GM18505 (cell line): ENCODE measurements at regions not wholly inside any gene's neighbourhood (a gene's known extent, or its start where the extent isn't known, plus 50 kb on each side); places are given as distances from the start of the nearest gene placed in this dataset.
"Not testable (repeated sequence)": the region's sequence is repeated elsewhere in the genome, so short reads cannot be mapped to it uniquely, and the experiment has no call there.

ENCODE experiments used
- ATAC-seq: cut with Tn5 transposase; IDR thresholded peaks from one replicate; pipeline ENCODE4 v1.9.1; 2021; ENCODE audit not compliant: unreplicated experiment
- POLR2A ChIP-seq: IDR thresholded peaks from 4 replicates; pipeline ENCODE4 v1.6.1; 2011; ENCODE audit warnings: borderline replicate concordance; ENCODE audit not compliant: insufficient read depth, insufficient read length; ENCODE audit errors: extremely low read depth

GRCh38 chr3:147712357-147712756, 303.2 kb downstream of the ZIC1 start:
- no peak for ATAC-seq

GRCh38 chr3:147712758-147713157, 303.6 kb downstream of the ZIC1 start:
- not testable (repeated sequence) for ATAC-seq

More at GRCh38 chr3:147712357-147712756, 303.2 kb downstream of the ZIC1 start:
- no peak for TF ChIP-seq POLR2A

- ATAC-seq: no peak
- TF ChIP-seq POLR2A: no peak
Measured at GRCh38 chr3:147713234-147714133, 304.3 kb downstream of the ZIC1 start.

GRCh38 chr3:147729641-147730040, 320.5 kb downstream of the ZIC1 start:
- no peak for ATAC-seq
- no peak for TF ChIP-seq POLR2A

- TF ChIP-seq POLR2A: no peak
- no peak for ATAC-seq
Measured at GRCh38 chr3:147730284-147730683, 321.1 kb downstream of the ZIC1 start.

DNA sequence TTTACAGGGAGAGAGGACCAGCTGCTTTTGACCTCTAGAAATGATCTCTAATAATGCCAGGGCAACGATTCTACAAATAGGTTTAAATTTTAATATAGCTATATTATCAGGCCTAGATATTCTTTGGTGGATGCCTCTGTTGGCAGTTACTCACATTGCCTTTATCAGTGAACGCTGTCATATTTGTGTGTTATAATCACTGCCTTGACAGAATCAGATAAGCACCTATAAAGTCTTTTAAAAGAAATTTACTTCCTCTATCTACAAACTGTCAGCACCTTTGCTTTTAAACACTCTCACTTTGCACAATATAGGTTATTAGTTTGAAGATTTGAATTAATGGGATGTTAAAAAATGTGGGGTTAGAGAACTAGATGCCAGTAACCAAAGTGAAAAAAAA, 324.1 kb downstream of the ZIC1 start:
- no peak for ATAC-seq
- TF ChIP-seq POLR2A: no peak

DNA sequence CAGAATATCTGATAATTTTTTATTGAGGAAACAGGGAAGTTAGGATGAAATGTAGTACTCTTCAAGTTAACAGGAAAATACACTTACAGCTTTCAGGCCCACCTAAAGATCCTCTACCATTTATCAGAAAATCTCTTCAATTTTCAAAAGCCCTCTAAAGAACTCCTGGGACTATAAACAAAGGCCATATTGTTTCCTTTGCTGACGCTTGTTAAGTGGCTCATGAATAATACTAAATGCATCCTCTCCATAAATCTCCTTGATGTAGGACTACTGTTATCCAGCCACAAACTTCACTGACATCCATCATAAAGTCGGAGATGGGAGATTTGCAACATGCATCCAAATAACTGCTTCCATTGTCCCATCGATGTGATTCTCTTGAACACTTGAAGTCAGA, 326.5 kb downstream of the ZIC1 start:
- ATAC-seq: no peak
- TF ChIP-seq POLR2A: no peak

- no peak for TF ChIP-seq POLR2A
- ATAC-seq: no peak
Measured at GRCh38 chr3:147736226-147736625, 327.1 kb downstream of the ZIC1 start.

- TF ChIP-seq POLR2A: no peak
- ATAC-seq: no peak
Measured at GRCh38 chr3:147737376-147737775, 328.2 kb downstream of the ZIC1 start.

DNA sequence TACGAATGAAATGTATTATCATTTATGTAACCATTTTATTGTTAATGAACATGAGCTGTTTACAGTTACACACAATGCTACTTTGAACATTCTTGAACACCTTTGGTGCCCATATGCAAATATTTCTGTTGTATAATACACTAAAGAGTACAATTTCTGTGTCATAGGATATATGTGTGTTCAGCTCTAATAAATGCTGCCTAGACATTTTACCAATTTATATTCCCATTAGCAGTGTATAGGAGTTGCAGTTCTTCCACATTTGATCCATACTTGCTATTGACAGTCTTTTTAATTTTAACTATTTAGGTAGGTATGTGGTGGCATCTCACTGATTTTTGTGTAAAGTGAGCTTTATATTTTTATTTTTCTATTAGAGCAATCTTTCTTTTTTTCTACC, 331.8 kb downstream of the ZIC1 start:
- no peak for TF ChIP-seq POLR2A
- ATAC-seq: no peak

DNA sequence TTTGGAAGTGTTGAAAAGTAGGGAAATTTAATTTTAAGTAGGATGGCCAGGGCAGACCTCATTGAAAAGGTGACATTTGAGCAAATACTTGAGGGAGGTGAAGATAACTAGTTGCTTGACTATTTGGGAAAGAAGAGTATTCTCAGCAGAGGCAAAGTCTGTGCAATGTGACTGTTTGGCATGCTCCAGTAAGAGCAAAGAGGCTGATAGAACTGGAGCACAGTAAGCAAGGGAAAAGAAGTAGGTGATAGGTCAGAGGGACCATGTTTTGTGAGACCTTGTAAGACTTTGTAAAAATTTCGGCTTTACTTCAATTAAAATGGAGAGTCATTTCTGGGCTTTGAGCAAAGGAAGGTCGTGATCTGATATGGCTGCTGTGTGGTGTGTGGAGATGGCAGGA, 335.8 kb downstream of the ZIC1 start:
- ATAC-seq: no peak
- no peak for TF ChIP-seq POLR2A

- no peak for ATAC-seq
- no peak for TF ChIP-seq POLR2A
Measured at GRCh38 chr3:147755310-147755709, 346.1 kb downstream of the ZIC1 start.

- no peak for ATAC-seq
- no peak for TF ChIP-seq POLR2A
Measured at GRCh38 chr3:147756476-147756875, 347.3 kb downstream of the ZIC1 start.

DNA sequence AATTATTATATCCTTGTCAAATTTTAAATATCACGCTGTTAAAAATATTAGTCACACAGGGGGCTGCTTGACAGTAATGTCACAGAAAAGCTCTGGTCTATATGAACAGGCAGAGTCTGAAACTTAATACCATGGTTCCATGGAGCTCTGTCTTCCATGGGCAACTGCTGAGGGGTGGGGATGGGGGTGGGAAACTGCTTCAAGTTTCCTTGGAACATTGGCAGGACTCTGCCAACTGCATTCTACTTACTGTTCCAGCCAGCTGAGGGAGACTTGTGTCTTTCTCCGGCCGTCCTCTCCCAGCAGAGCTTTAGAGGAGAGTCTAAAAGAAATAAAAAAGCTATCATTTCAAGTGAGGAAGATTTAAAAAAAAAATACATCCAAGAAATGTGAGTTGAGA, 348.7 kb downstream of the ZIC1 start:
- no peak for ATAC-seq
- TF ChIP-seq POLR2A: no peak

- TF ChIP-seq POLR2A: no peak
- ATAC-seq: no peak
Measured at GRCh38 chr3:147758771-147759170, 349.6 kb downstream of the ZIC1 start.

GRCh38 chr3:147760085-147760484, 350.9 kb downstream of the ZIC1 start:
- no peak for ATAC-seq
- no peak for TF ChIP-seq POLR2A

DNA sequence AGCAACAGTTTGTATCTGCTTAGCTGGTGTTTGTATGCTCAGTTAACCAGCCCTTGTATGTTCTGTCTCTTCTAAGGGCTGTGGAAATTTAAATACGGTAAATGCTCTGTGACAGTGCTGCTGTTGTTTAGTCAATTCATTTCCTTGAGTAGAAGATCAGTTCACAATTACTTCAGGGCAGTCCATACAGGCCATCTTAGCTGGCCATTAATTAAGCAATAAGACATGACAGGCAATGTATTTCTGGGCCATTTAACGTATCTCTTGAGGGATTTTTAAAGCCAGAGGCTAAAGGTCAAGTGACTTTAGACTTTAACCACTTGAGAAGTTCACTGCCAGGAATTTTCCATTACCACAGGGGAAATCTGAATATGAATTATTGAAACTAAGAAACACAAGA, 351.8 kb downstream of the ZIC1 start:
- no peak for ATAC-seq

More for the DNA sequence above, 351.8 kb downstream of the ZIC1 start:
- TF ChIP-seq POLR2A: no peak
